Astrocyte of the spinal cord (primary cell): ENCODE measurements at regions not wholly inside any gene's neighbourhood (a gene's known extent, or its start where the extent isn't known, plus 50 kb on each side); places are given as distances from the start of the nearest gene placed in this dataset.

ENCODE experiments used
- DNase-seq: peaks from one replicate; pipeline ENCODE4 v3.0.0; 2011; ENCODE audit warnings: low read depth, low spot score
- H3K4me3 ChIP-seq: 2 replicates; pipeline ENCODE4 v1.5.1; 2011; ENCODE audit warnings: low read depth, mild to moderate bottlenecking, low read length, moderate library complexity
- in situ Hi-C: cut with HindIII; loops from 2 replicates; pipeline ENCODE4 v1.10.0; 2017; ENCODE audit warnings: low sequenced_read_pairs
- TF ChIP-seq, protein P1 (sequence below): IDR thresholded peaks from 2 replicates; pipeline ENCODE4 v1.5.1; 2012; ENCODE audit warnings: low read depth, mild to moderate bottlenecking, low read length, inconsistent platforms

DNA sequence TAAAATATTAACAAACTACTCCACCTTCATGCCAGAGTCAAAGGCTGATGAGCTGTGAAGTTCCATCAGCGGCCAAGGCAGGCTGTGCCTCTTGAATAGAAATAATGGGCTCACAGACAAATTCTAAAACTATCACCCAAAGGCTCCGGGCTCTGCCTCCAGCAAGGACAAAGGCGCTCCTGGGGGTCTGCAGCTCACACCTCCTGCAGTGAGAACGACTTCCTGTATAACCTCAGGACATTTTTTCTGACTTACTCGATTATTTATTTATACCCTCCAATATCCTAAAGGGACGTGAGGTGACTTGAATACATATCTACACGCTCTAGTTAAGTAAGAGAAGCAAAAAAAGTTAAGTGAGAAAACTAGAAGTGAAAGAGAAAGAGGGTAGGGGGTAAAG, 500.7 kb downstream of the CCSER2 start:
- no peak overlapping the region for H3K4me3 ChIP-seq
- TF ChIP-seq, protein P1, sequence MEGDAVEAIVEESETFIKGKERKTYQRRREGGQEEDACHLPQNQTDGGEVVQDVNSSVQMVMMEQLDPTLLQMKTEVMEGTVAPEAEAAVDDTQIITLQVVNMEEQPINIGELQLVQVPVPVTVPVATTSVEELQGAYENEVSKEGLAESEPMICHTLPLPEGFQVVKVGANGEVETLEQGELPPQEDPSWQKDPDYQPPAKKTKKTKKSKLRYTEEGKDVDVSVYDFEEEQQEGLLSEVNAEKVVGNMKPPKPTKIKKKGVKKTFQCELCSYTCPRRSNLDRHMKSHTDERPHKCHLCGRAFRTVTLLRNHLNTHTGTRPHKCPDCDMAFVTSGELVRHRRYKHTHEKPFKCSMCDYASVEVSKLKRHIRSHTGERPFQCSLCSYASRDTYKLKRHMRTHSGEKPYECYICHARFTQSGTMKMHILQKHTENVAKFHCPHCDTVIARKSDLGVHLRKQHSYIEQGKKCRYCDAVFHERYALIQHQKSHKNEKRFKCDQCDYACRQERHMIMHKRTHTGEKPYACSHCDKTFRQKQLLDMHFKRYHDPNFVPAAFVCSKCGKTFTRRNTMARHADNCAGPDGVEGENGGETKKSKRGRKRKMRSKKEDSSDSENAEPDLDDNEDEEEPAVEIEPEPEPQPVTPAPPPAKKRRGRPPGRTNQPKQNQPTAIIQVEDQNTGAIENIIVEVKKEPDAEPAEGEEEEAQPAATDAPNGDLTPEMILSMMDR: no peak
- in situ Hi-C loops: no loop called here
- DNase-seq: no peak

DNA sequence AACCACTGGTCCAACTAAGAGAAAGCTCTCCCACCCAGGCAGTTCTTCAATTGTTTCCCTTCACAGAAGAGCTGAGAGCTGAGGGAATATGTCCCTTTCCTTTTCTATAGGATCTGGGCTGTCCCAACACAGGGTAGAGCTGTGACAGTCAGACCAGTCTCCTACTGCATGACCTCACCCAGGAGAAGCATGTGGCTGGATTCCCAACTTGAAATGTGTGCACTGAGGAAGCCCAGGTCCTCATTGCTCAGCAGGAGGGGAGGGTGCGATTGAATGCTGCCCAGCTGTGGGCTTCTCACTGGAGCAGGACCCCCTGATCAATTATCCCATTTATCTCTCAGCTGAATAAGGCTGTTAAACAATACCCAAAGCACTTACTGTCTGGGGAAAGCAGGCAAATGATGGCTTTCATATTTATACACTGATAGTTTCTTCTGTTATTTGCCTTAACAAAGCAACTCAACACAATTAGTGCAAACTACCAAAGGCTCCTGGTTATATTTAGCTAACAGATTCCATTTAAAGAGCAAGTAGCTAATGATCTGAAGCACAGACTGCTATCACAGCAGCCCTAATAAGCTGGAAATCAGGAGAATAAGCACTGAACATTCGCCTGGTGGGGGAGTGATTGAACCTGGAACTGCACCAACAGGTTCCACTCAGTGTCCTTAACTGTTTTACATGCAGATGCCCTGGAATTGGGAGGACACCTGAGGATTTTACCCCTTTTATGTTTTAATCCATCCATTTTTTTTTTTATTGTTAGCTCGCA, 508.8 kb downstream of the CCSER2 start:
- no peak for DNase-seq
- in situ Hi-C loops: no loop called here
- TF ChIP-seq, protein P1: no peak
- no peak overlapping the region for H3K4me3 ChIP-seq

DNA sequence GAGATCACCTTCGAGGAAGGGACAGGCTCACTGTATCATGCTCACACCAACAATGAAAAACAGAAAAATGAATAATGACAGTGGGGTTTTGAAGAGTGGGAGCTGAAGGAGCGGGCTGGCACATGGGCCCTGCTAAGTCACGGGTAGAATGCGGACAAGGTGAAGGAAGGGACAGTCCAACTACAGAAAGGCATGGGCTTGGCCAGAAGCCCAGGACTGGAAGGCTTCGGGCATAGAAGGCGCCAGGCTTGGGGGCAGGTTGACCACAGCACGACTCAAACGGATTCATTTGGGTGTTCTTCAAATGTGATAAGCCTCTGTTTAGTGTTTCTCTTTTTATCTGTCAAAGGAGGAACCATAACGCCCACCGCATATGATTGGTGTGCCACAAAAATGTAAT, 509.5 kb downstream of the CCSER2 start:
- in situ Hi-C loops: no loop called here
- TF ChIP-seq, protein P1: no peak

GRCh38 chr10:84838851-84839250, 510.5 kb downstream of the CCSER2 start:
- H3K4me3 ChIP-seq: no peak overlapping the region
- TF ChIP-seq, protein P1: no peak
- DNase-seq: no peak
- in situ Hi-C loops: no loop called here

More for the DNA sequence above, 509.5 kb downstream of the CCSER2 start:
- H3K4me3 ChIP-seq: no peak overlapping the region
- no peak for DNase-seq

- TF ChIP-seq, protein P1: no peak
- in situ Hi-C loops: no loop called here
- H3K4me3 ChIP-seq: no peak overlapping the region
- no peak for DNase-seq
Measured at GRCh38 chr10:84842593-84842992, 514.2 kb downstream of the CCSER2 start.

DNA sequence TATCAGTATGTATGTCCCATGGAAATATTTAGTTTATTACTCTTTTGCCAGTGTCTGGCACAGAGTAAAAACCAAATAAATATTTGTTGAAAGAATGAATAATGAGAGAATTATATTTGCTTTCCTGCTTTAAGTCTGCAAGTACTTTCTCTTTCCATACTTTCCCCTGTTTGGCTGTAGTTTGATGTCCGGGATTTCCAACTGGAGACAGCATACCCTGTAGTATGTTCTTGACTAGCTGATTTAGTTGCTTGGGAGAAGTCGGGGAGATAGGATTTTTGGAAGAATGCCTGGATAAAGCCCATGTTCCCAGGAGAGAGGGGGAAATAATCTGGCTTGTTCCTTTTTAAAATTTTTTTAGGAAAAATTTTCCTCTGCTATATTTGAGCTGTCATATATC, 516.1 kb downstream of the CCSER2 start:
- DNase-seq: no peak
- TF ChIP-seq, protein P1: no peak
- in situ Hi-C loops: no loop called here
- no peak overlapping the region for H3K4me3 ChIP-seq
